Neural cell (in vitro differentiated cells): ENCODE measurements at regions not wholly inside any gene's neighbourhood (a gene's known extent, or its start where the extent isn't known, plus 50 kb on each side); places are given as distances from the start of the nearest gene placed in this dataset.

Experiments used
- CTCF ChIP-seq: fragments of 450-650 bp; IDR thresholded peaks from 2 replicates; pipeline ENCODE4 v1.5.1; 2014; ENCODE audit warnings: antibody characterized with exemption, mild to moderate bottlenecking, moderate library complexity; ENCODE audit not compliant: poor library complexity, severe bottlenecking
- EP300 ChIP-seq: fragments of 450-650 bp; conservative IDR thresholded peaks from 2 replicates; pipeline ENCODE4 v1.6.1; 2014; ENCODE audit warnings: antibody characterized with exemption, mild to moderate bottlenecking, moderate library complexity; ENCODE audit not compliant: poor library complexity, severe bottlenecking
- EZH2 ChIP-seq: fragments of 200-600, 300-800 bp; shearing (Covaris generic), sonication (generic); IDR thresholded peaks from 2 replicates; pipeline ENCODE4 v1.6.1; 2014; ENCODE audit warnings: antibody characterized with exemption, low read length, borderline replicate concordance, mild to moderate bottlenecking; ENCODE audit not compliant: insufficient read depth, poor library complexity, severe bottlenecking
- MXI1 ChIP-seq: fragments of 450-650 bp; conservative IDR thresholded peaks from 2 replicates; pipeline ENCODE4 v1.6.1; 2014; ENCODE audit warnings: antibody characterized with exemption, mild to moderate bottlenecking; ENCODE audit not compliant: poor library complexity, severe bottlenecking
- POLR2AphosphoS5 ChIP-seq: IDR thresholded peaks from 2 replicates; pipeline ENCODE4 v1.6.1; 2012
- RAD21 ChIP-seq: fragments of 450-650 bp; conservative IDR thresholded peaks from 2 replicates; pipeline ENCODE4 v1.6.1; 2014; ENCODE audit warnings: antibody characterized with exemption, mild to moderate bottlenecking, moderate library complexity
- SMC3 ChIP-seq: fragments of 450-650 bp; conservative IDR thresholded peaks from 2 replicates; pipeline ENCODE4 v1.6.1; 2014; ENCODE audit warnings: antibody characterized with exemption, mild to moderate bottlenecking, moderate library complexity; ENCODE audit not compliant: poor library complexity
- TAF1 ChIP-seq: IDR thresholded peaks from 2 replicates; pipeline ENCODE4 v1.6.1; 2012; ENCODE audit warnings: low read depth
- TF ChIP-seq, protein P1 (sequence below): IDR thresholded peaks from 2 replicates; pipeline ENCODE4 v1.6.1; 2012; ENCODE audit warnings: borderline replicate concordance

DNA sequence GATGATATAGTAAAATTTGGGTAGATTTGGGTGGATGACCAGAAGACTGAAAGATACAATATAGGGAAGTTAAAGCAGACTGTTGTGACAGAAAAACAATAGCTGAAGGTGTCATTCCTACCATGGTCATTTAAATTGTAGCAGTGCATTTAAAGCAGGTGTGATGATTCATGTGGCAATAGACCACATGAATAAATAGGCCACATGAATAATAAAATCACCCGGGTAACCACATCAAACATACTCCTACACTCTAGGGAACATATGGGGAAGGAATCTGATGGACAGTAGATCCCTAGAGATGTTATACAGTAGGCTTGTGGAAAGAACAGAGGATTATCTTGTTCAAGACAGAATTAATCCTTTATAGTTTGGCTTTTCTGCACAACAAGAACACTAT, 392.6 kb downstream of the SLITRK5 start:
- TF ChIP-seq CTCF (no peak), SMC3 (no peak), POLR2AphosphoS5 (no peak), EP300 (no peak), EZH2 (no peak), MXI1 (no peak), RAD21 (no peak), TAF1 (no peak)
- TF ChIP-seq, protein P1, sequence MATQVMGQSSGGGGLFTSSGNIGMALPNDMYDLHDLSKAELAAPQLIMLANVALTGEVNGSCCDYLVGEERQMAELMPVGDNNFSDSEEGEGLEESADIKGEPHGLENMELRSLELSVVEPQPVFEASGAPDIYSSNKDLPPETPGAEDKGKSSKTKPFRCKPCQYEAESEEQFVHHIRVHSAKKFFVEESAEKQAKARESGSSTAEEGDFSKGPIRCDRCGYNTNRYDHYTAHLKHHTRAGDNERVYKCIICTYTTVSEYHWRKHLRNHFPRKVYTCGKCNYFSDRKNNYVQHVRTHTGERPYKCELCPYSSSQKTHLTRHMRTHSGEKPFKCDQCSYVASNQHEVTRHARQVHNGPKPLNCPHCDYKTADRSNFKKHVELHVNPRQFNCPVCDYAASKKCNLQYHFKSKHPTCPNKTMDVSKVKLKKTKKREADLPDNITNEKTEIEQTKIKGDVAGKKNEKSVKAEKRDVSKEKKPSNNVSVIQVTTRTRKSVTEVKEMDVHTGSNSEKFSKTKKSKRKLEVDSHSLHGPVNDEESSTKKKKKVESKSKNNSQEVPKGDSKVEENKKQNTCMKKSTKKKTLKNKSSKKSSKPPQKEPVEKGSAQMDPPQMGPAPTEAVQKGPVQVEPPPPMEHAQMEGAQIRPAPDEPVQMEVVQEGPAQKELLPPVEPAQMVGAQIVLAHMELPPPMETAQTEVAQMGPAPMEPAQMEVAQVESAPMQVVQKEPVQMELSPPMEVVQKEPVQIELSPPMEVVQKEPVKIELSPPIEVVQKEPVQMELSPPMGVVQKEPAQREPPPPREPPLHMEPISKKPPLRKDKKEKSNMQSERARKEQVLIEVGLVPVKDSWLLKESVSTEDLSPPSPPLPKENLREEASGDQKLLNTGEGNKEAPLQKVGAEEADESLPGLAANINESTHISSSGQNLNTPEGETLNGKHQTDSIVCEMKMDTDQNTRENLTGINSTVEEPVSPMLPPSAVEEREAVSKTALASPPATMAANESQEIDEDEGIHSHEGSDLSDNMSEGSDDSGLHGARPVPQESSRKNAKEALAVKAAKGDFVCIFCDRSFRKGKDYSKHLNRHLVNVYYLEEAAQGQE: no peak
